A673 (cell line): ENCODE measurements at regions not wholly inside any gene's neighbourhood (a gene's known extent, or its start where the extent isn't known, plus 50 kb on each side); places are given as distances from the start of the nearest gene placed in this dataset.

Experiments used
- BruUV-seq: library from RNA; stranded (reverse); fragments of 400-500 nt; replicated peaks from 2 replicates; lab custom pipeline; 2021; lab: Mats Ljungman, UMichigan
- CTCF ChIA-PET: fragments of 300-600 bp; sonication (Branson Sonifier 250); formaldehyde crosslinking; loops from one replicate; lab custom pipeline; 2022; ENCODE audit warnings: antibody characterized with exemption; lab: Charles Lee
- POLR2A ChIA-PET: fragments of 300-600 bp; sonication (Branson Sonifier 250); formaldehyde crosslinking; loops from one replicate; lab custom pipeline; 2022; ENCODE audit warnings: antibody characterized with exemption; ENCODE audit not compliant: low non-redundant PET; lab: Charles Lee
- DNase-seq: peaks from one replicate; pipeline ENCODE4 v3.0.0-alpha.2; 2015; ENCODE audit warnings: low spot score
- H3K27ac ChIP-seq: fragments of 200-600 bp; sonication (generic); 2 replicates; pipeline ENCODE4 v1.5.1; 2016; ENCODE audit warnings: mixed run types, low read depth, mild to moderate bottlenecking, mixed read lengths, antibody characterized with exemption, low read length; ENCODE audit not compliant: poor library complexity, severe bottlenecking
- H3K27me3 ChIP-seq: fragments of 200-600 bp; sonication (generic); replicated peaks from 2 replicates; pipeline ENCODE4 v1.6.1; 2017; ENCODE audit warnings: mixed run types, low read depth, mild to moderate bottlenecking, mixed read lengths, antibody characterized with exemption, low read length; ENCODE audit not compliant: insufficient read depth, poor library complexity
- H3K36me3 ChIP-seq: fragments of 200-600 bp; sonication (generic); 2 replicates; pipeline ENCODE4 v1.6.1; 2016; ENCODE audit warnings: mixed run types, mild to moderate bottlenecking, mixed read lengths, antibody characterized with exemption, low read length; ENCODE audit not compliant: insufficient read depth, poor library complexity, severe bottlenecking
- H3K4me1 ChIP-seq: fragments of 200-600 bp; sonication (generic); 2 replicates; pipeline ENCODE4 v1.6.1; 2017; ENCODE audit warnings: mixed run types, mild to moderate bottlenecking, mixed read lengths, antibody characterized with exemption, low read length; ENCODE audit not compliant: insufficient read depth, poor library complexity, severe bottlenecking
- H3K4me3 ChIP-seq: fragments of 200-600 bp; sonication (generic); 2 replicates; pipeline ENCODE4 v1.5.1; 2016; ENCODE audit warnings: low read depth, mixed run types, mild to moderate bottlenecking, mixed read lengths, low read length; ENCODE audit not compliant: poor library complexity, severe bottlenecking
- H3K9me3 ChIP-seq: fragments of 200-600 bp; sonication (generic); 2 replicates; pipeline ENCODE4 v1.6.1; 2016; ENCODE audit warnings: mixed run types, low read depth, mild to moderate bottlenecking, mixed read lengths, antibody characterized with exemption, low read length; ENCODE audit not compliant: poor library complexity, severe bottlenecking
- CTCF ChIP-seq: fragments of 300-800, 200-600 bp; sonication (generic); conservative IDR thresholded peaks from 2 replicates; pipeline ENCODE4 v1.5.1; 2017; ENCODE audit warnings: low read depth, mild to moderate bottlenecking, antibody characterized with exemption, low read length, moderate library complexity, mixed read lengths
- EZH2 ChIP-seq: fragments of 200-600 bp; sonication (generic); IDR thresholded peaks from 2 replicates; pipeline ENCODE4 v1.6.1; 2017; ENCODE audit warnings: borderline replicate concordance, low read depth, mild to moderate bottlenecking, mixed read lengths, antibody characterized with exemption, low read length; ENCODE audit not compliant: poor library complexity, severe bottlenecking
- intact Hi-C: fragments of 100-400 bp; cut with micrococcal nuclease; formaldehyde crosslinking; loops from one replicate; pipeline ENCODE4 v1.10.0; 2022; ENCODE audit not compliant: unreplicated experiment

- Histone ChIP-seq H3K9me3 (peaks cover 7% of the 10 kb centered on the region), H3K27ac (no peak overlapping the region), H3K4me3 (no peak overlapping the region), H3K36me3 (no peaks in the 10 kb centered on the region), H3K27me3 (no peaks in the 10 kb centered on the region), H3K4me1 (no peaks in the 10 kb centered on the region)
- no TSS peak for BruUV-seq
- intact Hi-C loops = no loop called here
- no peak for DNase-seq
- ChIA-PET POLR2A (no interaction called here), CTCF (no interaction called here)
- TF ChIP-seq EZH2 (no peak), CTCF (no peak)
These were observed 136.4 kb downstream of the ZIC4 start for GRCh38 chr3:147269907-147270306.

- no peaks in the 10 kb centered on the region for H3K36me3 ChIP-seq
- intact Hi-C loops = no loop called here
- ChIA-PET CTCF (no interaction called here), POLR2A (no interaction called here)
- no peaks in the 10 kb centered on the region for H3K9me3 ChIP-seq
- no peak for DNase-seq
- H3K4me3 ChIP-seq = no peak overlapping the region
- no TSS peak for BruUV-seq
- H3K4me1 ChIP-seq = no peaks in the 10 kb centered on the region
- no peak for TF ChIP-seq EZH2
- TF ChIP-seq CTCF = no peak
- H3K27ac ChIP-seq = no peak overlapping the region
- H3K27me3 ChIP-seq = no peaks in the 10 kb centered on the region
These were observed 138.9 kb downstream of the ZIC4 start for GRCh38 chr3:147267434-147267833.

- no peak for DNase-seq
- H3K27me3 ChIP-seq = no peaks in the 10 kb centered on the region
- H3K9me3 ChIP-seq = no peaks in the 10 kb centered on the region
- no TSS peak for BruUV-seq
- intact Hi-C loops = no loop called here
- no peak overlapping the region for H3K27ac ChIP-seq
- TF ChIP-seq CTCF = no peak
- CTCF ChIA-PET = no interaction called here
- POLR2A ChIA-PET = no interaction called here
- H3K4me1 ChIP-seq = no peaks in the 10 kb centered on the region
- H3K36me3 ChIP-seq = no peaks in the 10 kb centered on the region
- no peak overlapping the region for H3K4me3 ChIP-seq
These were observed 148.4 kb downstream of the ZIC4 start for GRCh38 chr3:147257944-147258343.
